ENCODE measurements at regions not wholly inside any gene's neighbourhood (a gene's known extent, or its start where the extent isn't known, plus 50 kb on each side); places are given as distances from the start of the nearest gene placed in this dataset.

DNA sequence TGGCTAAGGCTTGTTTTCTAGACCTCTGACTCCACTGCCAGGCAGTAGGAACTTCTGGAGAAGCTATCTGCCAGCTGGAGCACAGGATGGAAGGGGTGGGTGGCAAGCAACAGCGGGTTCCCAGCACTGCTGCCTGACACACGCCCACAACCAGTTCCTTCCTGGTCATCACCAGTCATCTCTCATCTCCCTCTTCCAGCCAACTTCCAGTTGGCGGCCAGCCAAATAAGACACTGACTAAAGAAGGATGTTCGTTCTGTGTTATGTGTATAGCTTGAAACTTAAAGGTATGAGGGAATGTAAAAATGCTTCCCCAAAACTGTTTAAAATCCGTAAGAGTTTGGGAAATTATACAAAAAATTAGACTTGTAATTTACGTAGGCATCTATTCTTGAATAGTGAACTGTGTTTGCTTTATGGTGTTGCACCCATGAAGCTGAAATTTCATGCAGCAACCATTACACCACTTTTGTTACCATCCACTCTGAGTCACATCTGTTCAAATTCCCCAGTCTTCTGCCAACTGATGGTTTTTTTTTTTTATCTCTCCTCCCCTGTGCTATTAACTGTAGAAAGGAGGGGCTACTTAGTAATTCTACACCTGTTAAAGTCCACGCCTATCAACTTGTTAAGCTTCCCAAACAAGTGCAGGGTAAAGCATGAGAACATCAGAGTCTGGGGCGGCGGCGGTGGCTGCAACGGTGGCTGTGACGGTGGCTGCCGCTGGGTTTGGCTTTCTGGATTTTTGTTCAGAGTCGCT, 86.2 kb upstream of the FRY start:
- no peak for TF ChIP-seq TCF7 (IDR thresholded peaks at IDR 0.05; ENCODE audit: low read depth)
- TF ChIP-seq NFE2L2 (IDR thresholded peaks at IDR 0.05; ENCODE audit: low read length): no peak
- TF ChIP-seq ZNF232 (CRISPR knock-in tag; IDR thresholded peaks at IDR 0.05; ENCODE audit: borderline replicate concordance): no peak
- TF ChIP-seq CTCF (CRISPR knock-in tag; IDR thresholded peaks at IDR 0.05): no peak
- TF ChIP-seq KMT2B (CRISPR knock-in tag; IDR thresholded peaks at IDR 0.05): no peak
